A673 (cell line): ENCODE measurements at regions not wholly inside any gene's neighbourhood (a gene's known extent, or its start where the extent isn't known, plus 50 kb on each side); places are given as distances from the start of the nearest gene placed in this dataset.

Experiments used
- CTCF ChIP-seq: fragments of 300-800, 200-600 bp; sonication (generic); conservative IDR thresholded peaks from 2 replicates; pipeline ENCODE4 v1.5.1; 2017; ENCODE audit warnings: low read depth, mild to moderate bottlenecking, antibody characterized with exemption, low read length, moderate library complexity, mixed read lengths
- EZH2 ChIP-seq: fragments of 200-600 bp; sonication (generic); IDR thresholded peaks from 2 replicates; pipeline ENCODE4 v1.6.1; 2017; ENCODE audit warnings: borderline replicate concordance, low read depth, mild to moderate bottlenecking, mixed read lengths, antibody characterized with exemption, low read length; ENCODE audit not compliant: poor library complexity, severe bottlenecking

GRCh38 chr3:13172644-13173013 lies 99.4 kb upstream of the IQSEC1 start:
- TF ChIP-seq CTCF (no peak), EZH2 (no peak)
